Mesothelial cell of epicardium (in vitro differentiated cells): ENCODE measurements at regions not wholly inside any gene's neighbourhood (a gene's known extent, or its start where the extent isn't known, plus 50 kb on each side); places are given as distances from the start of the nearest gene placed in this dataset.

Source experiments
- DNase-seq, 2 experiments: peaks; one replicate each; pipeline ENCODE4 v3.0.0; 2021; ENCODE audit warnings: low spot score in 2 of 2; ENCODE audit not compliant: unreplicated experiment in 2 of 2
- H3K27ac Mint-ChIP-seq: 2 replicates; pipeline ENCODE4 v1.8.0; 2021; ENCODE audit warnings: mixed read lengths
- H3K27me3 Mint-ChIP-seq: 2 replicates; pipeline ENCODE4 v1.8.0; 2021; ENCODE audit warnings: low read depth, mixed read lengths
- H3K36me3 Mint-ChIP-seq: 2 replicates; pipeline ENCODE4 v1.8.0; 2021; ENCODE audit warnings: mixed read lengths
- H3K4me1 Mint-ChIP-seq: 2 replicates; pipeline ENCODE4 v1.8.0; 2021; ENCODE audit warnings: mixed read lengths
- H3K4me3 Mint-ChIP-seq: 2 replicates; pipeline ENCODE4 v1.8.0; 2021; ENCODE audit warnings: mild to moderate bottlenecking, moderate library complexity, mixed read lengths
- H3K9me3 Mint-ChIP-seq: 2 replicates; pipeline ENCODE4 v1.8.0; 2021; ENCODE audit warnings: mixed read lengths
- TF ChIP-seq, protein P1 (sequence below): fragments of 200-600 bp; sonication (generic); IDR thresholded peaks from one replicate; pipeline ENCODE4 v1.5.0; 2021; ENCODE audit warnings: antibody characterized with exemption; ENCODE audit not compliant: unreplicated experiment

DNA sequence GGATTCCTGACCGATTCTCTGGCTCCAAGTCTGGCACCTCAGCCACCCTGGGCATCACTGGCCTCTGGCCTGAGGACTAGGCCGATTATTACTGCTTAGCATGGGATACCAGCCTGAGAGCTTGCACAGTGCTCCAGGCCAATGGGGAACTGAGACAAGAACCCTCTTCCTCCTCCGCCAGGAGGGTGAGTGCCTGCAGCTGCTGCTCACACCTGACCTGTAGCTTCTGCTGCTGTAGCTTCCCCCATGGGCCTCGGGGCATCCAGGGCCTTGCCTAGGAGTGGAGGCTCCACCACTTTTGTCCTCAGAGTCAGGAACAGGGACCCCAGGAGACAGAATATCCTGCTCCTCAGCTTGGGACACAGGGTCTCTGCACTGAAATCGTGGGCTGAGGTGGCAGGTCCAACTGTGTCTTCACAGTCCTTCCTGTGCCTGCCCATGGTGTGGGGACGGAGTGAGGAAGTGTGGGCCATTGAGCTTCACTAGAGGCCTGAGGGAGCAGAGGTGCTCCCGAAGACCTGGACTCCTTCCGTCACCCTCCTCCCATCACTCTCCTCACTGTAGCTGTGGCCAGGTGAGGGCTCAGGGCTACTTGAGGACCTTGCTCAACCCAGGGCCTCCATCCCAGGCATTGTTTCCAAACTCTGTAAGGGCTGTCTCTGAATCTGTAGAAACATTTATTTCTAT lies 103.8 kb downstream of the ZNF280B start:
- H3K27me3 Mint-ChIP-seq: peaks cover 84% of the 10 kb centered on the region
- H3K4me3 Mint-ChIP-seq: no peak overlapping the region
- no peaks in the 10 kb centered on the region for H3K4me1 Mint-ChIP-seq
- no peak overlapping the region for H3K27ac Mint-ChIP-seq
- DNase-seq: no peak
- H3K9me3 Mint-ChIP-seq: no peaks in the 10 kb centered on the region
- TF ChIP-seq, protein P1, sequence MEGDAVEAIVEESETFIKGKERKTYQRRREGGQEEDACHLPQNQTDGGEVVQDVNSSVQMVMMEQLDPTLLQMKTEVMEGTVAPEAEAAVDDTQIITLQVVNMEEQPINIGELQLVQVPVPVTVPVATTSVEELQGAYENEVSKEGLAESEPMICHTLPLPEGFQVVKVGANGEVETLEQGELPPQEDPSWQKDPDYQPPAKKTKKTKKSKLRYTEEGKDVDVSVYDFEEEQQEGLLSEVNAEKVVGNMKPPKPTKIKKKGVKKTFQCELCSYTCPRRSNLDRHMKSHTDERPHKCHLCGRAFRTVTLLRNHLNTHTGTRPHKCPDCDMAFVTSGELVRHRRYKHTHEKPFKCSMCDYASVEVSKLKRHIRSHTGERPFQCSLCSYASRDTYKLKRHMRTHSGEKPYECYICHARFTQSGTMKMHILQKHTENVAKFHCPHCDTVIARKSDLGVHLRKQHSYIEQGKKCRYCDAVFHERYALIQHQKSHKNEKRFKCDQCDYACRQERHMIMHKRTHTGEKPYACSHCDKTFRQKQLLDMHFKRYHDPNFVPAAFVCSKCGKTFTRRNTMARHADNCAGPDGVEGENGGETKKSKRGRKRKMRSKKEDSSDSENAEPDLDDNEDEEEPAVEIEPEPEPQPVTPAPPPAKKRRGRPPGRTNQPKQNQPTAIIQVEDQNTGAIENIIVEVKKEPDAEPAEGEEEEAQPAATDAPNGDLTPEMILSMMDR: no peak
- H3K36me3 Mint-ChIP-seq: no peaks in the 10 kb centered on the region

DNA sequence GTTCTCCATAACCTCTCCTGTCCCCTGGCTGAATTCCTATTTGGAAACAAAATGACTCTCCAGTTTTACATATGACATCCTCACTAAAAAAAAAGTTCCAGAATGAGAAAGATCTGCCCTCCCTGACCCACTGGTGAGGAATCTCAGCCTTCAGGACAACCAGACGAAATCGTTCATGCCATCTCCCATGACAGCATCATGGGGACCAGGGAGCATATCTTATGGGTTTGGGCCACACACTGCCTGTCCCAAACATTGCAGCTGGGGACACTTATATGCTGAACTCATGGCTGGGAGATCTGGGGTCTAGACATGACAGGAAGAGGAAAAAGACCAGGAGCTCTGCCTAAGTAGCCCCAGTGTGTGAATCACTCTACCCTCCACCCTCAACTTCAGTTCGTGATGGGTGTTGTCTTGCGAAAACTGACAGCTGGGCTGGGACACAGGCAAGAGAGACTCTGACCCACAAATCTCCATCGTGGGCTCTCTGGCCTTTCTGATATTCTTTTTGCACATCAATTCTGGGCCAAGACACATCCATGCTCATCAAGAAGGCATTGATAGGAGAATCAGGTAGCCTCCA lies 102.0 kb downstream of the ZNF280B start:
- TF ChIP-seq, protein P1: no peak
- Mint-ChIP-seq H3K9me3 (no peaks in the 10 kb centered on the region), H3K4me1 (no peaks in the 10 kb centered on the region), H3K27me3 (peaks cover 84% of the 10 kb centered on the region), H3K4me3 (no peak overlapping the region), H3K36me3 (no peaks in the 10 kb centered on the region), H3K27ac (no peak overlapping the region)
- no peak for DNase-seq

DNA sequence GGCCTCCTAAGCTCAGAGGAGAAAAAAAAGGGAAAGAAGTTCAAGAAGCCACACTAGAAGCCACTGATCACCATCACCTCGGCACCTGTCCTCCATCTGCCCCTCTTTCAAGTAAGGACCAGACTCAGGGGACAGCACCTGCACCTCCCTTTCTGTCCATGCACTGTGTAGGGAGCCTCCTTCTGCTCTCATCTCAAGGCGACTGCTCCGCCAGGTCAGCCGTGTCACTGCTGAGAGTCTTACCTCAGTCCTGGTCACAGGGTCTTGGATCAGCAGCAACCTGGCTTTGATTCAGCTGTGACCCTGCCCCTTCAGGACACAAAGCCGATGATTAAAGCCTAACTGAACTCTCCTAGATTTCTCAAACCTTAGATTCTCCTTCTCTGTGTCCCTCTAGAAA lies 101.5 kb downstream of the ZNF280B start:
- Mint-ChIP-seq H3K4me1 (no peaks in the 10 kb centered on the region), H3K36me3 (no peaks in the 10 kb centered on the region), H3K9me3 (peaks cover 4% of the 10 kb centered on the region), H3K27me3 (peaks cover 85% of the 10 kb centered on the region), H3K27ac (no peak overlapping the region), H3K4me3 (no peak overlapping the region)
- no peak for DNase-seq
- TF ChIP-seq, protein P1: no peak

DNA sequence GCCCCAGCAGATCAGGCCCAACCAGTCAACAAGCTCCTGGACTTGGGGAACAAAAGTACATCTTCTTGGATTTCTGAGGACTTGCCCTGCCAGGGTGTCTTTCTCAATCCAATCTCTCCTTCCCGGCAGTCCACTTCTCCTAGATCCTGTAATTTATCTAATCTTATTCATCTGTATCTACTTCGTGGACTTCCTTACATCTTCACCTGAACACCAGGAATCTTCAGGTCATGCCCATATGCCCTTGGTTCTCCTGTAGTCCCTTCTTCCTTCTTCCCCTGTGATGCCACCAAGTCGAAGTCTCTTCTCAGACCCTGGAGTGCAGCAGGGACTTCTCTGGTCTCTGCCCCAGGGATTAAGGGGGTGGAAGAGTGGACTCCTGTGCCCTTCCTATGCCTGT lies 100.3 kb downstream of the ZNF280B start:
- Mint-ChIP-seq H3K9me3 (peaks cover 16% of the 10 kb centered on the region), H3K4me3 (no peak overlapping the region), H3K36me3 (no peaks in the 10 kb centered on the region), H3K27ac (no peak overlapping the region), H3K4me1 (no peaks in the 10 kb centered on the region), H3K27me3 (peaks cover 86% of the 10 kb centered on the region)
- TF ChIP-seq, protein P1: no peak
- no peak for DNase-seq

DNA sequence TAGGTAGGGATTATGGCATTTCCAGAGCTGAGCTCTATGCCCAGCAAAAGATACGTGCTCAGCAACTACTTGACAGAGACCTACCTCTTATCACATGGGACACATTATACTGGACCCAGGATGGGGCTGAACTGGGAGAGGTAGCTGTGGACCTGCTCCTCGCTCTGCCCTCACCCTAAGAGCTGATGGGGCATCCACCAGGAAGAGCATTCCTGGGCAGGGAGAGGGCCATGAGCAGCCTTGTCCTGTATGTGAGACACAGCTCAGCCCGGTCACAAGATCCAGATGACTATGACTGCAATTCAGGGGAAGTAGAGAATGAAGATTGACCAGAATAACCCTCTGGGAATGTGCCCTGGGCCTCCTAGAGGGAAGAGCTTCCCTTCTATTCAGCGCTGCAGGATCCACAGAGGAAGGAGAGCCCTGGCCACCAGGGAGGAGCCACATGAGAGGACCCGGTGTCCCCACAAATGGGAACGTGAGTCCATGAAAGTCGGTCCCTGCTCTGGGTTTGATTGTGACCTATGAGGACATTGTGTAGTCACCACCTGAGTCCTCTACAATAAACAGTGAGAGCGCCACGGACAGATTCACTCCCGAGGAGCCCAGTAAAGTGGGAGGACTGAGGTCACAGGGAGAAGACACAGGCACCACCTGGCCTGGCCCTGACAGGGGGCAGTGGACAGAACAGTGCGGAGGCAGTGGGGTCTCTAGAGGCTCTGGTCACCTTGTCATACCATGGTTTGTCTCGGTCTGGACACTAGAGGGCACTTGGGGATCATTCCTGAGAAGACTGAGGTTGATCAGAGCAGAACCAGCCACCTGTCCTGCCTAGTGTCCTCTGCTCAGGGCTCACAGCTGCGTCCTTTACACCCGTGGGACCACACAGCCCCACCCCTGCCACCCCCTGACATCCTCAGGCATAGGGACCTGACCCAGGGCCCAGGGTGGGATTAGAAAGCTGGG lies 99.5 kb downstream of the ZNF280B start:
- TF ChIP-seq, protein P1: peak; percentile 18
- no peak overlapping the region for H3K27ac Mint-ChIP-seq
- H3K4me1 Mint-ChIP-seq: no peaks in the 10 kb centered on the region
- peaks cover 24% of the 10 kb centered on the region for H3K9me3 Mint-ChIP-seq
- H3K36me3 Mint-ChIP-seq: no peaks in the 10 kb centered on the region
- no peak for DNase-seq
- H3K4me3 Mint-ChIP-seq: no peak overlapping the region
- peaks cover 88% of the 10 kb centered on the region for H3K27me3 Mint-ChIP-seq
